ENCODE measurements at regions not wholly inside any gene's neighbourhood (a gene's known extent, or its start where the extent isn't known, plus 50 kb on each side); places are given as distances from the start of the nearest gene placed in this dataset.
"Not testable (repeated sequence)": the region's sequence is repeated elsewhere in the genome, so short reads cannot be mapped to it uniquely, and the experiment has no call there.

- no peak for DNase-seq (ENCODE audit: low read depth)
Observed at GRCh38 chr6:147911057-147911456, 402.6 kb downstream of the SAMD5 start.

- no peak for DNase-seq (ENCODE audit: low read depth)
Observed at GRCh38 chr6:147911686-147912085, 403.2 kb downstream of the SAMD5 start.

- DNase-seq (ENCODE audit: low read depth) = no peak
Observed at GRCh38 chr6:147922799-147923198, 414.3 kb downstream of the SAMD5 start.

- DNase-seq (ENCODE audit: low read depth) = no peak
Observed at GRCh38 chr6:147924598-147924997, 416.1 kb downstream of the SAMD5 start.

GRCh38 chr6:147925826-147926225 is 416.8 kb upstream of the SASH1 start:
- no peak for DNase-seq (ENCODE audit: low read depth)

GRCh38 chr6:147930745-147931144 is 411.9 kb upstream of the SASH1 start:
- DNase-seq (ENCODE audit: low read depth) = no peak

GRCh38 chr6:147933224-147933623 is 409.4 kb upstream of the SASH1 start:
- no peak for DNase-seq (ENCODE audit: low read depth)

- DNase-seq (ENCODE audit: low read depth) = no peak
Observed at GRCh38 chr6:147935656-147936055, 407.0 kb upstream of the SASH1 start.

GRCh38 chr6:147936703-147937470 is 405.8 kb upstream of the SASH1 start:
- no peak for DNase-seq (ENCODE audit: low read depth)

GRCh38 chr6:147941143-147941542 is 401.5 kb upstream of the SASH1 start:
- DNase-seq (ENCODE audit: low read depth) = no peak

GRCh38 chr6:147942363-147942762 is 400.3 kb upstream of the SASH1 start:
- no peak for DNase-seq (ENCODE audit: low read depth)

- no peak for DNase-seq (ENCODE audit: low read depth)
Observed at GRCh38 chr6:147944122-147944521, 398.5 kb upstream of the SASH1 start.

GRCh38 chr6:147947521-147947920 is 395.1 kb upstream of the SASH1 start:
- DNase-seq (ENCODE audit: low read depth) = no peak

- no peak for DNase-seq (ENCODE audit: low read depth)
Observed at GRCh38 chr6:147949981-147950622, 392.5 kb upstream of the SASH1 start.

- no peak for DNase-seq (ENCODE audit: low read depth)
Observed at GRCh38 chr6:147950623-147950987, 392.0 kb upstream of the SASH1 start.

- DNase-seq (ENCODE audit: low read depth) = no peak
Observed at GRCh38 chr6:147951726-147952125, 390.9 kb upstream of the SASH1 start.

- DNase-seq (ENCODE audit: low read depth) = no peak
Observed at GRCh38 chr6:147954938-147955337, 387.7 kb upstream of the SASH1 start.

GRCh38 chr6:147958683-147959082 is 384.0 kb upstream of the SASH1 start:
- no peak for DNase-seq (ENCODE audit: low read depth)

GRCh38 chr6:147961481-147962141 is 381.0 kb upstream of the SASH1 start:
- no peak for DNase-seq (ENCODE audit: low read depth)

GRCh38 chr6:147965448-147965847 is 377.2 kb upstream of the SASH1 start:
- not testable (repeated sequence) for DNase-seq (ENCODE audit: low read depth)

- DNase-seq (ENCODE audit: low read depth) = no peak
Observed at GRCh38 chr6:147970970-147971369, 371.7 kb upstream of the SASH1 start.

GRCh38 chr6:147972448-147972847 is 370.2 kb upstream of the SASH1 start:
- DNase-seq (ENCODE audit: low read depth) = no peak

GRCh38 chr6:147973806-147974205 is 368.8 kb upstream of the SASH1 start:
- DNase-seq (ENCODE audit: low read depth) = no peak
